NCI-H128 (cell line): ENCODE measurements at regions not wholly inside any gene's neighbourhood (a gene's known extent, or its start where the extent isn't known, plus 50 kb on each side); places are given as distances from the start of the nearest gene placed in this dataset.

Experiments used
- DNase-seq: peaks from one replicate; lab custom pipeline; 2025; ENCODE audit not compliant: unreplicated experiment; lab: John Stamatoyannopoulos, UW

- no peak for DNase-seq
Observed at GRCh38 chr12:105834496-105834895, 304.3 kb downstream of the NUAK1 start.

- no peak for DNase-seq
Observed at GRCh38 chr12:105835580-105836241, 303.0 kb downstream of the NUAK1 start.

- DNase-seq, result no peak
Observed at GRCh38 chr12:105836242-105836622, 302.5 kb downstream of the NUAK1 start.

GRCh38 chr12:105839629-105840127, 299.1 kb downstream of the NUAK1 start:
- DNase-seq, result no peak

GRCh38 chr12:105840384-105840783, 298.4 kb downstream of the NUAK1 start:
- no peak for DNase-seq

- DNase-seq, result no peak
Observed at GRCh38 chr12:105841840-105842239, 296.9 kb downstream of the NUAK1 start.

- DNase-seq, result no peak
Observed at GRCh38 chr12:105843561-105843960, 295.2 kb downstream of the NUAK1 start.

- DNase-seq, result no peak
Observed at GRCh38 chr12:105843986-105844760, 294.6 kb downstream of the NUAK1 start.

- no peak for DNase-seq
Observed at GRCh38 chr12:105846331-105846730, 292.4 kb downstream of the NUAK1 start.

GRCh38 chr12:105847068-105847467, 291.7 kb downstream of the NUAK1 start:
- DNase-seq, result no peak

- DNase-seq, result no peak
Observed at GRCh38 chr12:105848286-105848685, 290.5 kb downstream of the NUAK1 start.

- DNase-seq, result no peak
Observed at GRCh38 chr12:105850103-105850968, 288.4 kb downstream of the NUAK1 start.

- DNase-seq, result no peak
Observed at GRCh38 chr12:105852496-105852895, 286.3 kb downstream of the NUAK1 start.

GRCh38 chr12:105852951-105853350, 285.8 kb downstream of the NUAK1 start:
- no peak for DNase-seq

- DNase-seq, result no peak
Observed at GRCh38 chr12:105854071-105854470, 284.7 kb downstream of the NUAK1 start.

GRCh38 chr12:105855361-105856047, 283.2 kb downstream of the NUAK1 start:
- no peak for DNase-seq

GRCh38 chr12:105856048-105856405, 282.7 kb downstream of the NUAK1 start:
- DNase-seq, result no peak

GRCh38 chr12:105858981-105859710, 279.6 kb downstream of the NUAK1 start:
- DNase-seq, result no peak

- peak; percentile 94 for DNase-seq
Observed at GRCh38 chr12:105860561-105861207, 278.1 kb downstream of the NUAK1 start.

GRCh38 chr12:105861227-105861626, 277.5 kb downstream of the NUAK1 start:
- DNase-seq, result peak; percentile 84
